SK-N-SH (cell line): ENCODE measurements at regions not wholly inside any gene's neighbourhood (a gene's known extent, or its start where the extent isn't known, plus 50 kb on each side); places are given as distances from the start of the nearest gene placed in this dataset.

Experiments used
- CTCF ChIA-PET: fragments of 300-600, 350-600 bp; formaldehyde crosslinking; extraction: SDS; loops from one replicate; lab custom pipeline; 2021; lab: Yijun Ruan, JAX
- POLR2A ChIA-PET: fragments of 350-600 bp; sonication (Branson Sonifier 250); formaldehyde crosslinking; extraction: SDS; loops from one replicate; lab custom pipeline; 2020; ENCODE audit warnings: antibody characterized with exemption, inconsistent platforms; lab: Yijun Ruan, JAX
- DNase-seq: peaks from one replicate; pipeline ENCODE4 v3.0.0; 2012
- H2AFZ ChIP-seq: fragments of 200-600 bp; sonication (generic); 2 replicates; pipeline ENCODE4 v1.8.1; 2016; ENCODE audit warnings: antibody characterized with exemption, mild to moderate bottlenecking, low read depth
- H3F3A ChIP-seq: fragments of 200-600 bp; sonication (generic); replicated peaks from 2 replicates; pipeline ENCODE3; 2016; ENCODE audit warnings: antibody characterized with exemption, mild to moderate bottlenecking; ENCODE audit not compliant: insufficient read depth
- H3K27ac ChIP-seq, 2 experiments: fragments of 200-500 bp in 1 of 2; fragments of 200-600 bp in 1 of 2; sonication (Bioruptor generic) in 1 of 2; sonication (generic), shearing (Covaris generic) in 1 of 2; 2 replicates each; pipeline versions ENCODE4 v1.5.1 to v1.6.1; 2014 to 2016; ENCODE audit warnings: low read depth in 2 of 2, inconsistent platforms in 1 of 2, low read length in 1 of 2, mild to moderate bottlenecking in 1 of 2, mixed read lengths in 1 of 2
- H3K27me3 ChIP-seq: fragments of 200-600 bp; sonication (generic), shearing (Covaris generic); 2 replicates; pipeline ENCODE4 v1.6.1; 2016; ENCODE audit warnings: mixed run types; ENCODE audit not compliant: insufficient read depth
- H3K36me3 ChIP-seq, 2 experiments: fragments of 200-500 bp in 1 of 2; fragments of 200-600 bp in 1 of 2; sonication (Bioruptor generic) in 1 of 2; sonication (generic) in 1 of 2; replicated peaks in 1 of 2; 2 replicates each; pipeline versions ENCODE3 to v1.5.1; 2014 to 2016; ENCODE audit warnings: low read length in 1 of 2, mild to moderate bottlenecking in 1 of 2; ENCODE audit not compliant: insufficient read depth in 2 of 2, control insufficient read depth in 1 of 2
- H3K4me1 ChIP-seq, 2 experiments: fragments of 200-500 bp in 1 of 2; fragments of 200-600 bp in 1 of 2; sonication (Bioruptor generic) in 1 of 2; sonication (generic), shearing (Covaris generic) in 1 of 2; 2 replicates each; pipeline versions ENCODE4 v1.5.1 to v1.6.1; 2014 to 2016; ENCODE audit warnings: low read depth in 1 of 2, low read length in 1 of 2, mixed run types in 1 of 2; ENCODE audit not compliant: insufficient read depth in 2 of 2, control insufficient read depth in 1 of 2
- H3K4me2 ChIP-seq: fragments of 200-600 bp; sonication (generic), shearing (Covaris generic); 2 replicates; pipeline ENCODE4 v1.6.1; 2017; ENCODE audit warnings: mixed run types
- H3K4me3 ChIP-seq, 2 experiments: fragments of 200-500 bp in 1 of 2; fragments of 200-600 bp in 1 of 2; sonication (Bioruptor generic) in 1 of 2; sonication (generic), shearing (Covaris generic) in 1 of 2; 2 replicates each; pipeline versions ENCODE4 v1.5.1 to v1.8.1; 2014 to 2016; ENCODE audit warnings: low read depth in 2 of 2, inconsistent platforms in 1 of 2, low read length in 1 of 2, mild to moderate bottlenecking in 1 of 2, mixed read lengths in 1 of 2, moderate library complexity in 1 of 2
- H3K79me2 ChIP-seq: fragments of 200-600 bp; sonication (generic); 2 replicates; pipeline ENCODE4 v1.8.1; 2017; ENCODE audit warnings: mild to moderate bottlenecking; ENCODE audit not compliant: insufficient read depth
- H3K9ac ChIP-seq: fragments of 200-600 bp; sonication (generic); 2 replicates; pipeline ENCODE4 v1.6.1; 2017; ENCODE audit warnings: mixed run types
- H3K9me2 ChIP-seq: fragments of 200-600 bp; sonication (generic); 2 replicates; pipeline ENCODE4 v1.6.1; 2017; ENCODE audit warnings: mixed run types
- H3K9me3 ChIP-seq: fragments of 200-600 bp; sonication (generic); 2 replicates; pipeline ENCODE4 v1.6.1; 2017; ENCODE audit warnings: mixed run types, mild to moderate bottlenecking, moderate library complexity
- H4K20me1 ChIP-seq: fragments of 200-600 bp; sonication (generic); 2 replicates; pipeline ENCODE4 v1.6.1; 2017; ENCODE audit warnings: mild to moderate bottlenecking, mixed run types; ENCODE audit not compliant: insufficient read depth
- CTCF ChIP-seq: fragments of 200-600 bp; sonication (generic); IDR thresholded peaks from 2 replicates; pipeline ENCODE4 v1.6.1; 2017; ENCODE audit warnings: antibody characterized with exemption, mild to moderate bottlenecking, moderate library complexity
- ELF1 ChIP-seq: IDR thresholded peaks from 2 replicates; pipeline ENCODE4 v1.4.0; 2012
- EP300 ChIP-seq, 2 experiments: IDR thresholded peaks; 2 replicates each; pipeline versions ENCODE4 v1.4.0 to v1.6.1; 2012; ENCODE audit warnings: borderline replicate concordance in 1 of 2, low read depth in 1 of 2, low read length in 1 of 2
- EZH2phosphoT487 ChIP-seq: fragments of 200-600 bp; sonication (generic); IDR thresholded peaks from 2 replicates; pipeline ENCODE4 v1.6.1; 2017; ENCODE audit warnings: low read depth, mixed run types, mild to moderate bottlenecking, antibody characterized with exemption, moderate library complexity, borderline replicate concordance
- FOXJ3 ChIP-seq: sonication (generic); formaldehyde crosslinking; IDR thresholded peaks from 2 replicates; pipeline ENCODE4 v1.5.1; 2020; ENCODE audit warnings: mild to moderate bottlenecking, missing genetic modification reagents
- FOXM1 ChIP-seq: IDR thresholded peaks from 2 replicates; pipeline ENCODE4 v1.4.0; 2012; ENCODE audit warnings: low read depth, mild to moderate bottlenecking
- GABPA ChIP-seq: IDR thresholded peaks from 2 replicates; pipeline ENCODE4 v1.4.0; 2012; ENCODE audit warnings: low read depth, mild to moderate bottlenecking
- IRF3 ChIP-seq: fragments of 150-350 bp; IDR thresholded peaks from 2 replicates; pipeline ENCODE4 v1.6.1; 2016; ENCODE audit warnings: mild to moderate bottlenecking, low read depth, low read length
- MAX ChIP-seq: IDR thresholded peaks from 2 replicates; pipeline ENCODE4 v1.4.0; 2012; ENCODE audit warnings: low read depth
- NRF1 ChIP-seq: IDR thresholded peaks from 2 replicates; pipeline ENCODE4 v1.6.1; 2012; ENCODE audit warnings: low read depth, mild to moderate bottlenecking, low read length
- POLR2AphosphoS5 ChIP-seq: IDR thresholded peaks from 2 replicates; pipeline ENCODE4 v1.6.1; 2012; ENCODE audit warnings: low read depth, low read length
- RAD21 ChIP-seq: IDR thresholded peaks from 2 replicates; pipeline ENCODE4 v1.6.1; 2012; ENCODE audit warnings: mild to moderate bottlenecking, low read length
- RCOR1 ChIP-seq: fragments of 150-350 bp; IDR thresholded peaks from 2 replicates; pipeline ENCODE4 v1.6.1; 2017; ENCODE audit warnings: antibody characterized with exemption, low read length
- REST ChIP-seq: IDR thresholded peaks from 2 replicates; pipeline ENCODE4 v1.6.1; 2012; ENCODE audit warnings: mild to moderate bottlenecking, low read depth, low read length, moderate library complexity
- SIN3A ChIP-seq: IDR thresholded peaks from 2 replicates; pipeline ENCODE4 v1.6.1; 2012; ENCODE audit warnings: low read depth, mild to moderate bottlenecking, low read length, moderate library complexity, borderline replicate concordance
- YY1 ChIP-seq: IDR thresholded peaks from 2 replicates; pipeline ENCODE4 v1.4.0; 2012; ENCODE audit warnings: low read depth, mild to moderate bottlenecking
- WGBS: methylation state at CpG from one replicate; pipeline ENCODE4 v1.1.6; 2017; ENCODE audit warnings: low lambda C conversion rate; 5-methylcytosine and 5-hydroxymethylcytosine counted together
- TF ChIP-seq, protein P1 (sequence below): IDR thresholded peaks from 2 replicates; pipeline ENCODE4 v1.4.0; 2012; ENCODE audit warnings: low read depth, borderline replicate concordance

GRCh38 chr7:110372685-110373084, 718.2 kb upstream of the LRRN3 start:
- H3K27me3 ChIP-seq: no peaks in the 10 kb centered on the region
- H3K9me3 ChIP-seq: no peaks in the 10 kb centered on the region
- H3K36me3 ChIP-seq: no peaks in the 10 kb centered on the region
- no peak overlapping the region for H2AFZ ChIP-seq
- 33% methylated on average over 2 of the region's 2 CpGs for WGBS
- no peak overlapping the region for H3K9ac ChIP-seq
- H3K79me2 ChIP-seq: no peaks in the 10 kb centered on the region
- H3K27ac ChIP-seq: no peak overlapping the region
- POLR2A ChIA-PET: no interaction called here
- no peaks in the 10 kb centered on the region for H3K9me2 ChIP-seq
- H3K4me1 ChIP-seq: no peaks in the 10 kb centered on the region
- DNase-seq: no peak
- TF ChIP-seq MAX (no peak), FOXM1 (no peak), IRF3 (no peak), POLR2AphosphoS5 (no peak), SIN3A (no peak), YY1 (no peak), EZH2phosphoT487 (no peak), REST (no peak), ELF1 (no peak), GABPA (no peak), NRF1 (no peak), CTCF (no peak), FOXJ3 (CRISPR knock-in tag) (no peak), RCOR1 (no peak), EP300 (IDR thresholded peaks at IDR 0.05; ENCODE audit: borderline replicate concordance in 1 of 2, low read depth in 1 of 2, low read length in 1 of 2) (no peak), RAD21 (no peak)
- TF ChIP-seq, protein P1, sequence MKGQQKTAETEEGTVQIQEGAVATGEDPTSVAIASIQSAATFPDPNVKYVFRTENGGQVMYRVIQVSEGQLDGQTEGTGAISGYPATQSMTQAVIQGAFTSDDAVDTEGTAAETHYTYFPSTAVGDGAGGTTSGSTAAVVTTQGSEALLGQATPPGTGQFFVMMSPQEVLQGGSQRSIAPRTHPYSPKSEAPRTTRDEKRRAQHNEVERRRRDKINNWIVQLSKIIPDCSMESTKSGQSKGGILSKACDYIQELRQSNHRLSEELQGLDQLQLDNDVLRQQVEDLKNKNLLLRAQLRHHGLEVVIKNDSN: no peak
- TF ChIP-seq, all 33 proteins: peak for 0
- Histone ChIP-seq H3F3A (no peaks in the 10 kb centered on the region), H4K20me1 (no peaks in the 10 kb centered on the region), H3K4me3 (no peak overlapping the region), H3K4me2 (no peak overlapping the region)
- CTCF ChIA-PET: no interaction called here
